GM18861 (cell line): ENCODE measurements at regions not wholly inside any gene's neighbourhood (a gene's known extent, or its start where the extent isn't known, plus 50 kb on each side); places are given as distances from the start of the nearest gene placed in this dataset.

Experiments
- ATAC-seq: cut with Tn5 transposase; IDR thresholded peaks from one replicate; pipeline ENCODE4 v1.9.1; 2021; ENCODE audit not compliant: unreplicated experiment

DNA sequence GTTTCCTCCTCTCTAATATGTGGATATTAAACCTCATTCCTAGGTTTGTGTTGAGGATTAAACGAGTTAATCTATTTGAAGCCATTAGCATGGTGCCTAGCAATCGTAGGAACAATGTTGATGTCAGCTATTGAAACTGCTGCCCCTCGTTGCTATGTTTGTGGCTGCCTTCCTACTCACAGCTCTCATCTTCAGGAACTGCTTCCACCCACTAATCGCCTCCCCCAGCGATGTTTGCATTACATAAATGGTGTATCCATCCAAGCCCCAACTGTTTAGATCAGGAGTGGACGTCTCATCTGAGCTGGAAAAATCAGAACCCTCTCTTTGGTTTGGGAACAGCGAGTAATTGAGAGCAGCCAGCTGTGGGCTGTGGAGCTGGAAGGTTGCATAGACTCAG, 416.6 kb downstream of the ARHGEF28 start:
- ATAC-seq = no peak

DNA sequence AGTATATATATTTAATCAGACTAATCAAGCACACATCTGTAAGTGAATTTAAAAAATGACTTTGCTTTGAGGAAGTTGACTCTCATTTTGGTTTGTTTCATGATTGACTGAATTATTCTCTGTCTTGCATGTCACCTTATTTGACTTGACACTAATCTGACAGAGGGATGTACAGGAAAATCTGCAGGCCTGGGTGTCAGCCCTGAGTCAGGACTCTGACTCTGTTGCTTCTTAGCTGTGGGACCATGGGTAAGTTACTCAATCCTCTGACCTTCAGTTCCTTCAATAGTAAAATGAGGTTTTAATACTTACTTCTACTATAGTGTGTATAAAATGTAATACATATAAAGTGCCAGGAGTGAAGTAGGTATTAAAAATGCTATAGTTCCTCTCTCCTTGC, 415.9 kb downstream of the ARHGEF28 start:
- no peak for ATAC-seq

DNA sequence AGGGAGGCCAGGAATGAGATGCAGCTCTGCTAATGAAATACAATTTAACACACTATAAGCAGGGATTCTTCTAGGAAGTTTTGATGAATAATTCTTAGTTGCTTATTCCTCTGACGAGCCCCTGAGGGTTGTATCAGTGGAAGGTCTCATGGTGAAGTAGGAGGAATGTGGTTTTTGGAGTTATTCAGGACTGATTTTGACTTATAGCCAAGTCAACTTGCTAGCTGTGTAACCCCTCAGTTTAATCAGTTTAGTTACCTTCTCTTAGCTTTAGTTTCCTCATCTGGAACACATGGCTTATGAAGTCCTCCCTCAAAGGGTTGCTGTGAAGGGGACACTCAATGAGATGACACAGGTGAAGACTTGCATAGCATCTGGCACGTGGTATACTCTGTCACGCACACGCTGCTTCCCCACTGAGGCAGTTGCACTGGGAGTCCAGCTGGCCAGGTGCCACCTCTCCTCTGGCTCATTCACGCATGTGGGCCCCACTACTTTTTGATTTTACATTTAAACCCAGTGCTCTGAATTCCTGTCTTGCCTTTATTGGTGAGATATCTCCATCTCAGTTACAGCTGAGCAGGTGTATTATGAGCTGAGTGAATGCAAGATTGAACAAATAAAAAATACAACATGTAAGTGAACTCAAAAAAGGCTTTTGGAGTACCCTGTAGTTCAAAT, 415.0 kb downstream of the ARHGEF28 start:
- no peak for ATAC-seq

DNA sequence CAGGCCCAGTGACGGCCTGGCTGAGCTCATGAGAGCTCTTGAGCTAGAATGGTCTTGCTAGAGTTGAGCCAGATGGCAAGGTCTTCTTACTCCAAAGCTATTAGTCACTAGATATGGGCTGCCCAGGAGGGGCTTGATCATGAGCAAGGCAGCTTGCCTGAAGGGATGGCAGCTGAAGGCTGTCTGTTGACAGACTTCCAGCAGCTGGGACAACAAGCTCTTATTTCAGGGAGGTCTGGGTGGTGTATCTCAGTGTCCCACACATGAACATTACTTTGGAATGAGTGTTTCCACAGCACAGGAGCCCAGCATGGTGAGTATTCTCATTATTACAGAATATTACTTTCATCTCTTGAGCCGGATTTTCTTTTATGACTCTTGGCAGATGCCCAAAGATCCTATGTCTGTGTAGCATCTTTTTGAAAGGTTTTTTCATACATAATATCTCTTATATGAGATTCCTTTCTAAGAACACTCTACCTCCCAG, 414.1 kb downstream of the ARHGEF28 start:
- no peak for ATAC-seq

DNA sequence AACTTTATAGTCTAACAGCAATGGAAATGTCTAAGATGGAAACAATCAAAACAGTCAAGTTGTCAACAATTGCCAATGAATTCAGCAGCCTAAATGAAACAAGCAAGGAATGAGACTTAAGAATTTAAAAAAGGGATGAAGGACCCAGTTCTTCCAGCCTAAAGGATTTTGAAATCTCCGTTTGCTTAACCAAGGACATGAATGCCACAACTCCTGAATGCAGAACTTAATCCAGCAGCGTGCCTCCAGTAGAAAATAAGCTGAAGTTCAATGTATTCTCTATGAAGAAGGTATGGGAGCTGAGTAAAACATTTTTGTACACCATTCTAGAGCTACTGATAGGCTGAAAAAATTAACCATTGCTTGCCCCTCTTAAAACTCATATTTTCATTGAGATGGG, 411.3 kb downstream of the ARHGEF28 start:
- ATAC-seq = no peak

DNA sequence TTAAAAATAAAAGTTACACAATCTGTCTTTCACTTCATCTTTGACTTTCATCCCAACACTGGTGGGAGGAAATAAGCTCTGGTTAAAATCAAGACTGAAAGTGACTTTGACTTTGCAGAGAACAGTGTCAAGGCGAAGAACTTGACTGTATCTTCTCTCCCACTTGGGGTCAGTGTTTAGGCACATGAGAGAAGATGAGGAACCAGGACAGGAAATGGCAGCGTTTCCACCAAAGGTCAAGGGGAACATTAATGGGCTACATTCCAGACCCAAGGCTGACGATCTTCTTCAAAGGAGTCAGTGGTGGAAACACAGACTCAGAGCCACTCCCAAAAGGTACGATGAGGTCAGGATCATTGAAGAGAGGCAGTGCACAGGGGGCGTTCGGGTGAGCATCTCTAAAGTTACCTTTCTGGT, 409.5 kb downstream of the ARHGEF28 start:
- no peak for ATAC-seq

DNA sequence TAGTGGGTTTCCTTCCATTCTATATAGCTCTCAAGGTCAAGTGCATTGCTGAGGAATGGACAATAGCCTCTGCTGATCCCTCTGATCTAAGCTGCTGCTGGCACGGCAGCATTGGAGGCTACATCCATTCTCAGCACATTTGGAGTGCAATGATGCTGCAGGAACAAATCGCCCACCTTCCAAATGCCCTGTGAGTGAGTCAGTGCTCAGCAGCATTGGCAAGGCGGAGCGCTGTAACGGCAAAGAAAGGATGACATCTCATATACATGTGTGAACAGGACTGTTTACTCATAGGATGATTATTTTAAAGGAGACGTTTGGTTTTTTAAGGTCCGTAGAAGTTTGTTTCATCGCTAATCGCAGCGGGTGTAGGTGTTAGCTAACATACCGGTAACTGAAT, 408.7 kb downstream of the ARHGEF28 start:
- no peak for ATAC-seq

DNA sequence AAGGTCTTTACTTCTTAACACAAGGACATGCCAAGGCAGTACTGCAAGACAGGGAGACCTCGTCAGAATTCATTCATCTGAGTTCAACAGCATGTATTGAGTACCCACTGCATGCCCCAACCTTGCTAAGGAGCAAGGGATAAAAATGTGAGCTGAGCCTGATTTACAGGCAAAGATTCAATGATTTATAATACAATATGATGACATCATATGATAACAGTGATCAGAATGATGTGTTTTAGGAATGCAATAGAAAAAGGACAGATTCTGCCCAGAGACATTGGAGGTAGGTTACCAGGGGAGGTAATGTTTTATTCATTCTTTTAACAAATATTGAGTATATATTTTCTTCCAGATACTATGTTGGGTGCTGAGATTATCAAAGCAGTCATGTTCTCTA, 406.6 kb downstream of the ARHGEF28 start:
- no peak for ATAC-seq

DNA sequence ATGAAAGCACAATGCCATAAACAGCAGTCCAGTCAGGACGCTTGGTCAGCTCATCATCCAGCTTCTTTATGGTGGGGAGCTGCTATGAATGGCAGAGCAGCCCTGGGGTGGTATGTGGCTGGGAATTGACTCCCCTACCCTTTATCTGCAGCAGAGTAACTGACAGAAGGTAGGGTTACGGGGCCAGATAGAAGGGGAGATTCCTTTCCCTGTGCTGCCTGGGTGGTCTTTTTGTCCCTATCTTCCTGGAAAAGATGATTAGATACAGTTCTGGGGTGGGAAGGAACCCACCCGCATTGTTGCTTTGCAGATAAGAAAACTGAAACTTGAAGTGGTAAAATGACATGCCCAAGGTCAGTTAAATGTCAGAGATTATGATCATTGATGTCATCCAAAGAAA, 405.5 kb downstream of the ARHGEF28 start:
- ATAC-seq = no peak

DNA sequence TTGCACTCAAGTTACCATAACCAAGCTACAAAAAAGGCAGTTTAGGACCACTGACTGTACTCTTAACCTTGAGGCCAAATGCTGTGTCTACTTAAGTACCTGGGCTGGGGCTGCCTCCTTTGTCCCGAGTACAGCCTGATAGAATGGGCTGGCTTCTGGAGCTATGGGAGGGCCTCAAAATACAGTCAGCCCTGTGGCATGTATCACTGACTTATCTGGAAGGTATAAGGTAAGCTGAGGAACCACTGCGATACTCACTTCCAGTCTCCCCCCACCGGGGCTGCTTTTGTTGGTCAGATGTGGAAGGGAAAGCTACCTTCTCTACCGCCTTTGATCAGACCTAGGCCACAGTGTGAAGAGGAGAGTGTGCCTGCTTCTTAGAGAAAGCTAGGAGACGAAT, 404.8 kb downstream of the ARHGEF28 start:
- no peak for ATAC-seq

DNA sequence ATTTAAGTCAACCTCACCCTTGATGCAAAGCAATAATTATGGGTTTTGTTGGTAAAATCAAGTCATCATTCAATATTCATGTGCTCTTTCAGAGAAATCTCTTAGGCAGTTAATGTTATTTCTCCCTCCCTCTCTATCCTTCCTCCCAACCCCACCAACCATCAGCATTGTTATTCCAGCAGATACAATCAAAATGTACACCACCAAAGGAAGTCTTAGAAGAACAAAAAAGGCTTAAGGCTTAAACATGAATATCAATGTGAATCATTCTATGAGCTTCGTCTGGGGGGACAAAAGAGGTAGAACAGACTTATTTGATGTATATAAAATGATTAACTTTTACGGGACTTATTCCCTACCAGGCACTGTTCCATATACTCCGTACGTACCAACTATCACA, 404.4 kb downstream of the ARHGEF28 start:
- no peak for ATAC-seq

DNA sequence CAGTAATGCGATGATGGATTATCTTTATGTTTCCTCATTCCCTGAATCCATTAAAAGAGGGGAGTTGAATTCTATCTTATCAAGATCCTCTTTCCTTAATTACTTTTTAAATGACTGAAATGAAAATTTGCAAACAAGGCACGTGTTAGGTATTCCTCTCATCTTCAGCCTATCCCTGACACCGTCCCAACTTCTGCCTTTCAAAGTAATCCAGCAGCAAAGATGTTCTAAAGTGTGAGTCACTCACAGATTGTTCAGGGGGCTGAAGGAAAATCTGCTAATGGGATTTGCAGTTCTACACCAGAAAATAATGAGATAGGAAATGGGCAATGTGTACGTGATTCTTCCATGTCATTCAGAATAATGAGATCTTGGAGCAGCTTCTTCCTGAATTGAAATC, 403.0 kb downstream of the ARHGEF28 start:
- no peak for ATAC-seq

DNA sequence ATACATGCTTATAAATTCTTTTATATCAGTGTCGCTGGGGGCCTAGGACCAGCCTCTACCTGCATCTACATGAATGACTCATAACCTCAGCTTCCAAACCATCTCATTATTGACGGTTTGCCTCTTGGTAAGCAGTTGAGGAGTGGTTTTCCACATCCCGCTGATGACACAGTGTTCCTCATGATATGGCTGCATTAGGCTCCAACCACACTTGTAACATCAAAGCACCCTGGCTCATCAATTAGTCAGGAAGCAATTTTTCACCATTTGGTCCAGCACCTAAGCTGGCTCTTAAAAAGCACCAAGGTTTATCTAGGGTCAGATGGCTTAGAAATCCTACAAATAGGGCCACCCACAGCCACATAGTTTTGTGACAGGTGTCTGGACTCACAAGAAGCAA, 402.4 kb downstream of the ARHGEF28 start:
- ATAC-seq = no peak

DNA sequence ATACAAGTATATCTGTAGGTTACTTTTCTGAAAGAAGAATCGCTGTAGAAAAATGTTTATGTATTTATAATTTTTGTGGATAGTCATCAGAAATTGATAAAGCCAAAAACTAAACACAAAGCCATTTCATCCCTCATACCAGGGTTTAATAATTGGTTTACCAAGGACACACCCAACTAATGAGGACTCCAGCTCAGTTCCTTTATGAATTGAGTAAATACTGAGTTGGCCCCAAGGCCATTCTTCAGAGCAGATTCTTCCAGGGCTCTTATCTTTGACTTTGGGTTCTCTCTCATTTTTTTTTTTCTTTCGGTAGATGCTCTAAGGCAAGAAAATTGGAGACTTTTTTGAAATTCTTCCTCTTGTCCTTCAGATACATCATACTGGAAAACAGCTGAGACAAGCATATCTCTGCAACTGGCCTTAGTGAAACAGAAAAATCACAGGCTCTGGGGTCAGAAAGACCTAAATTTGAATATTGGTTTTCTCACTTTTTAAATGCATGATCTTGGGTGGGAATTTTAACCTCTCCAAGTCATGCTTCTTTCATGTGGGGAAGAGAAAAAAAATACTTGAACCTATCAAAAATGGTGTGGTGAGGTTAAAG, 401.8 kb downstream of the ARHGEF28 start:
- ATAC-seq = no peak

DNA sequence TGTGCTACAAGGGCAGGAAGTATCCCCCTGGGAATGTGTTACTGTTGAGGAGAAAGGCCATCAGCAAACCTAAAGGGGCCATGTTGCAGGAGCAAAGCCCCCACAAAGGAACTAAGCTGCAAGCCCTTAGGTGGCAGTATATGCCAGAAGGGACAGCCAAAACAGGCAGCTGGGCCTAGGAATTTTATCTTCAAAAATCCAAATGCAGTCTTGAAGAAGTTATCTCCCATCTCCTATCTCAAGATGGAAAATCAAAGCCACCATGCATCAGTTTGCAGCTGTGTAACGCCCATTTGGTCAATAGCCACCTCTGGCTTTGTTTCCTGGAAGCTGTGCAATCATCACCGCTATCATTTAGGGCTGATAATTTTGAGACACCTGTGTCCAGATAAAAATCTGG, 400.3 kb downstream of the ARHGEF28 start:
- ATAC-seq = no peak

DNA sequence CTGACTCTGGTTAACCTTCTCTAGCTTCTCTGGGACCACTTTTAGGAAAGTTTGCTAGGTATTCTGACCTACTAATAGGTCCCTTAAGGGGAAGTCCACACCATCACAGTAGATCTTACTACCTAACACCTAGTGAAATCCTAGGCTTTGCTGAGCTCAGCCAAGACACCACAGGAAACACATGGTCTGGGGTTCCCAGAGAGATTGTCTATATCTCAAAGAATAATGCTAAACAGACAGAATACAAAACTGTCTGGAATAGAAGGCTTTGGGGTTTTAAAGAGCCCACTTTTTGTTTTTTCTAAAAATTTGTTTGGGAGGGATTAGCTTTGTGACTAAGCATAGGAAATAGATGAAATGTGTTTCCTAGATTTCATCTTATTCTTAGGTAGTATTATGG, 395.1 kb downstream of the ARHGEF28 start:
- no peak for ATAC-seq

DNA sequence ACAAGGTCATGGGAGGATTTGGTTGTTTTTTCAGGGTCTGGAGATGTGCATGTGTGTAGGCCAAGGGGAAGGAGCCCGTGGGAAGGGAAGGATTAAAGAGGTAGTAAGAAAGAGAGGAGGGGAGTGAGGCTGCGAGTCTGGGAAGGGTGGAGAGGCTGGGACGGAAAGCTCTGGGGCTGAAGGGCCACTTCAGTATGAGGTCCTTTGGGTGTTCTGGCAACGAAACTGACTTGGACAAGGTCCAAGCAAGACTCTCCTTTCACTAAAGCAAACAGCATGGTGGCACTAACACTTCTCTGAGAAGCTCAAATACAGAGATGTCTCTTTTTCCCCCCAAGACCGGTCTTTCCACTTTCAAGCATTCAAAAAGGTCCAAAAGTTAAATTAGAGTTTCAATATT, 394.5 kb downstream of the ARHGEF28 start:
- ATAC-seq = no peak

DNA sequence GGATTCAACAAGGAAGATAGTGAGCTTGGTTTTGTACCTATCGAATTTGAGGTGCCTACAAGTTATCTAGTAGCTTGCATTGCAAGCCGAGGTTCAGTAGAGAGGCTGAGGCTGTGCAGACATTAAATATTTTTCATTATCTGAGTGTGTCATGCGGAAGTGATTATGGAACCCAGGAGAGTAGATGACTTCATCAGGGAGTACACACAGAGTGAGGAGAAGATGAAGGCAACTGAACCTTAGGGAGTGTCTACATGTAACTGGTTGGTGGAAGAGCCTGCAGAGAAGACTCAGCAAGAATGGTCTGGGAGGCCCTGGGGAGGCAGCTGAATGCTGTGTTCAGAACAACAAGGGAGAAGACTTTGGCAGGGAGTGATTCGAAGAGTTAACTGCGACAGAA, 393.9 kb downstream of the ARHGEF28 start:
- ATAC-seq = no peak

DNA sequence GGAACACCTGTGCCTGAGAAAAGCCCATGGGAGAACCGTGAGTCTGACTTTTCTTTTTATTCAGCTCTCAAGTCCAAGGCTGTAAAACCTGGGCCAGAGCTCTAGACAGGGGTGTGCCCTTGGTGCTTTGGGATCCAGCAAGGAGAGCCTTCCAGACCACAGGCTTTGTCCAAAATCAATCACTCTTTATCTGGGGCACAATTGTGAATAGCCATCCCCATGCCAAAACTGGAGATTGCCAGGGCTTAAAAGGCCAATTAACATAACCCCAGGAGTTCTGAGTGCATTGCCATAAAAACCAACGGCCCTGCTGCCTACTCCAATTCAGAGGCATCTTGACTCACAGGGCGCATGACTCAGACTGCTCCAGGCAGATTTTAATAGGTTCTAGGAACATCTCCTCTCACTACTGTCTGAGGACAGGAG, 391.8 kb downstream of the ARHGEF28 start:
- no peak for ATAC-seq

DNA sequence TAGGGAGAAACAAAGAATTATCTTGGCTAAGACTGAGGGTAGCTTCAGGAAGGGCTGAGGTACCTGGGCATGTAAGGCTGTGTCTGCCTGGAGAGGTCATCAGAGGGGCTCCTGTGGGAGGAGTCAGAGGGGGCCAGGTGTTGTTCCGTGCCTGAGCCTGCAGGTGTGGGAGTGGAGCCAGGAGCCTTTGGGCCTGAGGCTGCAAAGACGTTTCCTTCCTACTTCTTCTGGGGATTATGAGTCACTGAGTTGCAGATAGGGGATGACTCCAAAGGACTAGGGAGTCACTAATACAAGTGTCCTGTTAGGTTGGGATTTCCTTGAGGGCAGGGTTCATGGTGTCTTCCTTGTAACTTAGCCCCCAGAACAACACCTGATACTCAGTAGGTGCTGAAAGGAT, 391.1 kb downstream of the ARHGEF28 start:
- no peak for ATAC-seq

DNA sequence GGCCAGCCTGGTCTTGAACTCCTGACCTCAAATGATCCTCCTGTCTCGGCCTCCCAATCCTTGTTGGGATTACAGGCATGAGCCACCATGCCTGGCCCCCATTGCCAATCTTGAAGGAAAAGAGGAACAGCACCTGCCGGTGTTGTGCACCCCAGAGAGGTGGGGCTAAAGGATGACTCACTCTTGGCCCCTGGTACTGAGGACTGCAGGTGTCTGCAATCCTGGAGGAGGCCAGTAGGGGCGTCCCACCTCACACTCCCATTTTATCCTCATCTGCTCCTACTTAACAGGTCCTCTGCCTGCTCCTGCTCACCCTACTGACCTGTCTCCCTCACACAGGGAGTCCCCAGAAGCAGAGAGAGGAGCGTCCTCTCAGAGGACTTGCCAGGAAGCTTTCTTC, 390.4 kb downstream of the ARHGEF28 start:
- ATAC-seq = no peak

DNA sequence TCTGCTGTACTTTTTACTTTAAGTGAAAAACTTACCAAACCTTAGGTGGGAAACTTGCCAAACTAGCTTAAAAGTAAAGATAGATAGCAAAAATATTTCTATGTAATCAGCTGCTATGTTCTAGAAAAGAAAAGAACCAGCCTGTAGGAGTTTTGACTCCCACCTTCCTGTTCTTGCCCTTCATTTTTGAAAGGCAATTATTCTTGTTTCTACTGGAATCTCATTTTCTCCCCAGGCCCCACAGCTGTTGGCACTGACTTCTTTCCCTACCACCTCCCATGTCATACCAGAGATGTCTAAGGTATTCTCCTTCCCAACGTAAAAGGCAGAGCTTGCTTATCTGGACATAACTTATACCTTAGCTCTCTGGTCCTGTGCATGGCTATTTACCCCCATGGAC, 389.7 kb downstream of the ARHGEF28 start:
- ATAC-seq = no peak

DNA sequence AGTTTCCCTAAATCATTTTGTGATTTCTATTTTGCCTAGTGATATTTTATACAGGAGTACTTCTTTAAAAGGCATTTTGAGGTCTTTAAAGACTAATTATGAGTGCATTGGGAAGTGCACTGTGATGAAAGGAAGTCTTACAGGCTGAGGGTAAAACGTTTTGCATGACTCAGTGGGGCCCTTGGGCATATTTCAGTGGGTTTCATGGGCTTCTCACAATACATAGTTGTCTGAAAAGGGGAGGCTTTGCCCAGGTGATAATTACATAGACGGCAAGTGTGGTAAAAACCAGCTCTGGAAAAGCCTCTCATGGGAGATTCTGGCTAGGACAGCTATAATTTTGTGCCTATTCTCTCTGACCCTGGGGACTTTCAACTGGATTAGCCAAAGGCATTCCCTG, 387.2 kb downstream of the ARHGEF28 start:
- no peak for ATAC-seq
